Upper lobe of right lung (tissue), 1 donor: ENCODE measurements at regions not wholly inside any gene's neighbourhood (a gene's known extent, or its start where the extent isn't known, plus 50 kb on each side); places are given as distances from the start of the nearest gene placed in this dataset.
A peak's percentile ranks its signal among the peaks of the same experiment; 100 is the strongest.

Experiments used
- ATAC-seq: fragments of 200-7000 bp; cut with Tn5 transposase; one replicate; pipeline ENCODE4 v1.9.1; 2020; ENCODE audit warnings: mild to moderate bottlenecking, moderate library complexity
- DNase-seq: peaks from one replicate; pipeline ENCODE4 v3.0.0-alpha.2; 2020
- H3K27ac ChIP-seq: fragments of 200-600 bp; one replicate; pipeline ENCODE4 v1.8.0; 2022
- H3K27me3 ChIP-seq: fragments of 200-600 bp; one replicate; pipeline ENCODE4 v1.8.0; 2022; ENCODE audit warnings: mild to moderate bottlenecking
- H3K36me3 ChIP-seq: fragments of 200-600 bp; one replicate; pipeline ENCODE4 v1.8.0; 2022
- H3K4me1 ChIP-seq: fragments of 200-600 bp; one replicate; pipeline ENCODE4 v1.8.0; 2022
- H3K4me3 ChIP-seq: fragments of 200-600 bp; one replicate; pipeline ENCODE4 v1.8.0; 2022; ENCODE audit warnings: mild to moderate bottlenecking
- H3K9me3 ChIP-seq: fragments of 200-600 bp; one replicate; pipeline ENCODE4 v1.8.0; 2022
- CTCF ChIP-seq: fragments of 200-600 bp; IDR thresholded peaks from one replicate; pipeline ENCODE4 v1.8.0; 2022; ENCODE audit warnings: antibody characterized with exemption
- intact Hi-C: fragments of 100-400 bp; cut with DNase I; formaldehyde crosslinking; loops from one replicate; pipeline ENCODE4 v1.11.0; 2022
- donor health status: DM: no; HTN: yes; CAD: no; lungs with severe emphysema.

GRCh38 chr1:193543259-193543658, 356.8 kb upstream of the B3GALT2 start:
- DNase-seq (no peak), ATAC-seq (no peak)
- Histone ChIP-seq H3K27ac (no peak overlapping the region), H3K4me1 (no peaks in the 10 kb centered on the region), H3K9me3 (no peaks in the 10 kb centered on the region), H3K27me3 (no peaks in the 10 kb centered on the region), H3K4me3 (no peak overlapping the region), H3K36me3 (no peaks in the 10 kb centered on the region)
- TF ChIP-seq CTCF = no peak
- intact Hi-C loops = no loop called here

GRCh38 chr1:193542690-193543089, 356.3 kb upstream of the B3GALT2 start:
- Histone ChIP-seq H3K27me3 (no peaks in the 10 kb centered on the region), H3K4me1 (no peaks in the 10 kb centered on the region), H3K27ac (no peak overlapping the region), H3K4me3 (no peak overlapping the region), H3K36me3 (no peaks in the 10 kb centered on the region), H3K9me3 (no peaks in the 10 kb centered on the region)
- no peak for DNase-seq
- no peak for TF ChIP-seq CTCF
- intact Hi-C loops = no loop called here
- ATAC-seq = no peak

GRCh38 chr1:193540511-193540910, 354.1 kb upstream of the B3GALT2 start:
- ATAC-seq (no peak), DNase-seq (no peak)
- Histone ChIP-seq H3K36me3 (no peaks in the 10 kb centered on the region), H3K27ac (no peak overlapping the region), H3K9me3 (no peaks in the 10 kb centered on the region), H3K4me3 (no peak overlapping the region), H3K4me1 (no peaks in the 10 kb centered on the region), H3K27me3 (no peaks in the 10 kb centered on the region)
- intact Hi-C loops = no loop called here
- no peak for TF ChIP-seq CTCF

GRCh38 chr1:193539731-193540459, 353.5 kb upstream of the B3GALT2 start:
- no peak for DNase-seq
- H3K36me3 ChIP-seq = no peaks in the 10 kb centered on the region
- intact Hi-C loops = no loop called here
- no peaks in the 10 kb centered on the region for H3K27me3 ChIP-seq
- no peak overlapping the region for H3K4me3 ChIP-seq
- H3K27ac ChIP-seq = peak overlapping the region; percentile 0
- no peak for TF ChIP-seq CTCF
- no peaks in the 10 kb centered on the region for H3K4me1 ChIP-seq
- no peaks in the 10 kb centered on the region for H3K9me3 ChIP-seq
- ATAC-seq = no peak

- no peaks in the 10 kb centered on the region for H3K36me3 ChIP-seq
Measured at GRCh38 chr1:193538680-193539079, 352.3 kb upstream of the B3GALT2 start.

More at GRCh38 chr1:193538680-193539079, 352.3 kb upstream of the B3GALT2 start:
- ATAC-seq (no peak), DNase-seq (no peak)
- intact Hi-C loops = no loop called here
- Histone ChIP-seq H3K4me1 (no peaks in the 10 kb centered on the region), H3K4me3 (no peak overlapping the region), H3K27me3 (no peaks in the 10 kb centered on the region), H3K9me3 (no peaks in the 10 kb centered on the region), H3K27ac (no peak overlapping the region)
- TF ChIP-seq CTCF = no peak
